ENCODE measurements at regions not wholly inside any gene's neighbourhood (a gene's known extent, or its start where the extent isn't known, plus 50 kb on each side); places are given as distances from the start of the nearest gene placed in this dataset.

- no peaks in the 10 kb centered on the region for H3K4me1 ChIP-seq
- TF ChIP-seq CTCF (IDR thresholded peaks at IDR 0.05), result no peak
- TF ChIP-seq POLR2AphosphoS5 (IDR thresholded peaks at IDR 0.05), result no peak
- no peak for TF ChIP-seq EP300 (IDR thresholded peaks at IDR 0.05; ENCODE audit: low read depth)
- no peak for TF ChIP-seq POLR2A (IDR thresholded peaks at IDR 0.05)
- 71 to 89% methylated on average over 1 of the region's 1 CpG for WGBS, 2 donors (ENCODE audit: low coverage in 1 of 2)
- H3K9me3 ChIP-seq, result no peaks in the 10 kb centered on the region
- no peak for DNase-seq
- H3K27me3 ChIP-seq, result no peaks in the 10 kb centered on the region
- in situ Hi-C loops (cut with MboI; ENCODE audit: low pct_ligation_motif_present in 1 of 4, low pct_unique_long_range_greater_than_20kb in 1 of 4, low sequenced_read_pairs in 3 of 4) (no loop called here), intact Hi-C loops (cut with DNase I; ENCODE audit: low total_unique reads) (no loop called here)
- no peak overlapping the region for H3K4me3 ChIP-seq
- no peak overlapping the region for H3K27ac ChIP-seq
- H3K36me3 ChIP-seq, result no peaks in the 10 kb centered on the region
Observed at GRCh38 chr2:150007815-150008430, 420.3 kb upstream of the MMADHC start.

GRCh38 chr2:150006591-150006990 is 419.0 kb upstream of the MMADHC start:
- intact Hi-C loops (cut with DNase I; ENCODE audit: low total_unique reads) (no loop called here), in situ Hi-C loops (cut with MboI; ENCODE audit: low pct_ligation_motif_present in 1 of 4, low pct_unique_long_range_greater_than_20kb in 1 of 4, low sequenced_read_pairs in 3 of 4) (no loop called here)

GRCh38 chr2:150003544-150003943 is 416.0 kb upstream of the MMADHC start:
- H3K36me3 ChIP-seq, result no peaks in the 10 kb centered on the region
- in situ Hi-C loops (cut with MboI; ENCODE audit: low pct_ligation_motif_present in 1 of 4, low pct_unique_long_range_greater_than_20kb in 1 of 4, low sequenced_read_pairs in 3 of 4) (no loop called here), intact Hi-C loops (cut with DNase I; ENCODE audit: low total_unique reads) (no loop called here)
- H3K4me1 ChIP-seq, result no peaks in the 10 kb centered on the region
- 79% methylated on average over 1 of the region's 1 CpG; no CpG with 5 or more reads in 1 of the 2 donors for WGBS, 2 donors (ENCODE audit: low coverage in 1 of 2)
- TF ChIP-seq CTCF (IDR thresholded peaks at IDR 0.05) (no peak), POLR2AphosphoS5 (IDR thresholded peaks at IDR 0.05) (no peak), EP300 (IDR thresholded peaks at IDR 0.05; ENCODE audit: low read depth) (no peak), POLR2A (IDR thresholded peaks at IDR 0.05) (no peak)
- no peak overlapping the region for H3K4me3 ChIP-seq
- H3K9me3 ChIP-seq, result no peaks in the 10 kb centered on the region
- H3K27ac ChIP-seq, result no peak overlapping the region
- no peak for DNase-seq
- H3K27me3 ChIP-seq, result no peaks in the 10 kb centered on the region

More at GRCh38 chr2:150006591-150006990, 419.0 kb upstream of the MMADHC start:
- DNase-seq, result no peak
- no peak overlapping the region for H3K27ac ChIP-seq
- H3K4me3 ChIP-seq, result no peak overlapping the region
- H3K27me3 ChIP-seq, result no peaks in the 10 kb centered on the region
- no peaks in the 10 kb centered on the region for H3K36me3 ChIP-seq
- no peaks in the 10 kb centered on the region for H3K4me1 ChIP-seq
- no peaks in the 10 kb centered on the region for H3K9me3 ChIP-seq
- WGBS, 2 donors (ENCODE audit: low coverage in 1 of 2), result 67 to 77% methylated on average over 4 of the region's 4 CpGs
- TF ChIP-seq POLR2AphosphoS5 (IDR thresholded peaks at IDR 0.05) (no peak), EP300 (IDR thresholded peaks at IDR 0.05; ENCODE audit: low read depth) (no peak), POLR2A (IDR thresholded peaks at IDR 0.05) (no peak), CTCF (IDR thresholded peaks at IDR 0.05) (no peak)

- H3K27ac ChIP-seq, result no peak overlapping the region
- intact Hi-C loops (cut with DNase I; ENCODE audit: low total_unique reads) (no loop called here), in situ Hi-C loops (cut with MboI; ENCODE audit: low pct_ligation_motif_present in 1 of 4, low pct_unique_long_range_greater_than_20kb in 1 of 4, low sequenced_read_pairs in 3 of 4) (no loop called here)
- no peaks in the 10 kb centered on the region for H3K4me1 ChIP-seq
- TF ChIP-seq CTCF (IDR thresholded peaks at IDR 0.05), result no peak
- no peak for TF ChIP-seq POLR2A (IDR thresholded peaks at IDR 0.05)
- TF ChIP-seq POLR2AphosphoS5 (IDR thresholded peaks at IDR 0.05), result no peak
- TF ChIP-seq EP300 (IDR thresholded peaks at IDR 0.05; ENCODE audit: low read depth), result no peak
- H3K9me3 ChIP-seq, result no peaks in the 10 kb centered on the region
- no peaks in the 10 kb centered on the region for H3K36me3 ChIP-seq
- H3K4me3 ChIP-seq, result no peak overlapping the region
- H3K27me3 ChIP-seq, result no peaks in the 10 kb centered on the region
- WGBS, 2 donors (ENCODE audit: low coverage in 1 of 2), result 80 to 90% methylated on average over 4 of the region's 4 CpGs
- no peak for DNase-seq
Observed at GRCh38 chr2:150001788-150002187, 414.2 kb upstream of the MMADHC start.
